ENCODE measurements at regions not wholly inside any gene's neighbourhood (a gene's known extent, or its start where the extent isn't known, plus 50 kb on each side); places are given as distances from the start of the nearest gene placed in this dataset.
"Not testable (repeated sequence)": the region's sequence is repeated elsewhere in the genome, so short reads cannot be mapped to it uniquely, and the experiment has no call there.

GRCh38 chrX:44675362-44676024 is 132.8 kb upstream of the FUNDC1 start:
- DNase-seq (ENCODE audit: low spot score) = no peak

GRCh38 chrX:44674906-44675305 is 132.2 kb upstream of the FUNDC1 start:
- DNase-seq (ENCODE audit: low spot score) = no peak

- no peak for DNase-seq (ENCODE audit: low spot score)
Measured at GRCh38 chrX:44669626-44670025, 127.0 kb upstream of the FUNDC1 start.

GRCh38 chrX:44667771-44668170 is 125.1 kb upstream of the FUNDC1 start:
- no peak for DNase-seq (ENCODE audit: low spot score)

GRCh38 chrX:44657718-44658246 is 115.1 kb upstream of the FUNDC1 start:
- DNase-seq (ENCODE audit: low spot score) = not testable (repeated sequence)

GRCh38 chrX:44651358-44651757 is 108.7 kb upstream of the FUNDC1 start:
- no peak for DNase-seq (ENCODE audit: low spot score)

GRCh38 chrX:44643723-44644122 is 101.1 kb upstream of the FUNDC1 start:
- DNase-seq (ENCODE audit: low spot score) = no peak

GRCh38 chrX:44637282-44637681 is 94.6 kb upstream of the FUNDC1 start:
- no peak for DNase-seq (ENCODE audit: low spot score)

- DNase-seq (ENCODE audit: low spot score) = no peak
Measured at GRCh38 chrX:44621078-44621477, 78.4 kb upstream of the FUNDC1 start.

GRCh38 chrX:44619039-44619438 is 76.4 kb upstream of the FUNDC1 start:
- no peak for DNase-seq (ENCODE audit: low spot score)

- DNase-seq (ENCODE audit: low spot score) = no peak
Measured at GRCh38 chrX:44596277-44596676, 53.6 kb upstream of the FUNDC1 start.
